HG03108 (cell line): ENCODE measurements at regions not wholly inside any gene's neighbourhood (a gene's known extent, or its start where the extent isn't known, plus 50 kb on each side); places are given as distances from the start of the nearest gene placed in this dataset.
"Not testable (repeated sequence)": the region's sequence is repeated elsewhere in the genome, so short reads cannot be mapped to it uniquely, and the experiment has no call there.

Experiments used
- ATAC-seq: cut with Tn5 transposase; IDR thresholded peaks from one replicate; pipeline ENCODE4 v1.9.1; 2021; ENCODE audit warnings: moderate library complexity; ENCODE audit not compliant: unreplicated experiment

DNA sequence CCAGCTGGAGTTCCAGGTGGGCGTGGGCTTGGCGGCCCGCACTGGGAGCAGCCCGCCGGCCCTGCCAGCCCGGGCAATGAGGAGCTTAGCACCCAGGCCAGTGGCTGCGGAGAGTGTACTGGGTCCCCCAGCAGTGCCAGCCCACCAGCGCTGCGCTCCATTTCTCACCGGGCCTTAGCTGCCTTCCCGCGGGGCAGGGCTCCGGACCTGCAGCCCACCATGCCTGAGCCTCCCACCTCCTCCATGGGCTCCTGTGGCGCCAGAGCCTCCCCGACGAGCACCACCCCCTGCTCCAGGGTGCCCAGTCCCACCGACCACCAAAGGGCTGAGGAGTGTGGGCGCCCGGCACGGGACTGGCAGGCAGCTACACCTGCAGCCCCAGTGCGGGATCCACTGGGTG is 1075.3 kb downstream of the SI start:
- ATAC-seq, result not testable (repeated sequence)

DNA sequence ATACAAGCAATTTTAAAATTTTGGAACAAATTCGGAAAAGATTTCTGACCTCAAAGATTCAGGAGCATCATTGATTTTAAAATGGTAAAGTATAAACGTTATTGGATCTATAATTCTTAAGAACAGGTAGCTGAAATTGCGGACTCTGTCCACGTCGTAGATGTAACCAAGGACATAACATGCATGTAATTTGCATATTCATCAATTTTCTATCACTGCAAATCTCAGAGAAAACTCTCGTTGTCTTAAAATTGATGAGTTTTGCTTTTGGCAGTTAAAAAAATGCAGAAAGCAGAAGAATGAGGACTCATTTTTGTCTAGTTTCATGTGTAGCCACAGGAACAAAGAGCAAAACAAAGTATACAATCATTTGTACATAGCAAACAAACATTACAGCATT is 1094.4 kb downstream of the SI start:
- no peak for ATAC-seq

DNA sequence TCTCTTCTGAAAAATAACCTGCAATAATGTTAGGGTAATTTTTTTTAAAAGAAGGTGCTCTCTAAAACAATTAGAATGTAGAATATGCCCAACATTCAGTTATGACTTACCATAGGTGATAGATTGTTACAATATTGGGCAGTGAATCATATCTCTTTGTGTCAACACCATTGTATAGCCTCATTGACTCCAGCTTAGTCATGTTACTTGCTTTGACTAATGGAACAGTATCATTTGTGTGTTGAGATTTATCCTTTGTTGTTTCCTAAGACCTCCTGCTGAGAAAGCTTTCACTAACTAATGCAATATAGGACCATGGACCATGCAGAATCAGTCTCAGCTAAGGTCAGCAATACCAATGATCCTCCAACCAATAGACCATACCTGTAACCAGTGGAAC is 1106.4 kb downstream of the SI start:
- ATAC-seq, result no peak

DNA sequence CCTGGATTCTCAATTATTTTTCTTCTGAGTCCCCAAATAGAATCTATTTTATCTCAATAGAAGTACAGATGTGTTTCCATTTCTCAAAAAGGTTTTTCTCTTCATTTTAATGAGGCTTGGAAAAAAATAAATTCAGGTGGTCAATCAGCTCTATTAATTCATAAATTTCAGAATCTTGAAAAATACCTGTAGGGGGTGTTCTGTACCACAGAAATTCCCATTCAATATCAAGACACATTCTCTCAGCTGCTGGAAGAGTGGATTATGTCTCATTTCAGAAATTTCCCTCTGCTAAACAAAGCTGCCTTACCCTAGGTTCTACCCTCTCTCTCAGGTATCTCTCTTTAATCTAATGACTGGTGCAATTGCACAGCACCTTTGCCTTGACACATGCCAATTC is 1121.2 kb downstream of the SI start:
- ATAC-seq, result no peak

DNA sequence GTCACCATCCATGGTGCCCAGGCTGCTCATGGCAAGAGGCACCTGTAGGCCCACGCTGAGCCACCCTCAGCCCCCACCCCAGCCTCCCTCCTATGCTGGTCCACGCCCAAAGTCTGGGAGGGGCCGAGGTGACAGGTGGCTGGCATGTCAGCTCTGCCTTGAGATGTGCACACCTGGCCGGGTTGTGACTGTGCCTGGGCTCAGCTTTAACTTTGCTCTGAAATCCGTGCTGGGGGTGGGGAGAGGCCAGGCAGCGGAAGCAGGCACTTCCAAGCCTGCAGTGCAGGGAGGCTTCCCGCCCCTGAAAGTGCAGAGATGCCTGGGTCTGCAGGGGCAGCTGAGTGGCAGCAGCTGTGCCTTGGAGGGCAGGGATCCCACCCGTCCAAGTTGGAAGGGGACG is 1124.8 kb downstream of the SI start:
- no peak for ATAC-seq

DNA sequence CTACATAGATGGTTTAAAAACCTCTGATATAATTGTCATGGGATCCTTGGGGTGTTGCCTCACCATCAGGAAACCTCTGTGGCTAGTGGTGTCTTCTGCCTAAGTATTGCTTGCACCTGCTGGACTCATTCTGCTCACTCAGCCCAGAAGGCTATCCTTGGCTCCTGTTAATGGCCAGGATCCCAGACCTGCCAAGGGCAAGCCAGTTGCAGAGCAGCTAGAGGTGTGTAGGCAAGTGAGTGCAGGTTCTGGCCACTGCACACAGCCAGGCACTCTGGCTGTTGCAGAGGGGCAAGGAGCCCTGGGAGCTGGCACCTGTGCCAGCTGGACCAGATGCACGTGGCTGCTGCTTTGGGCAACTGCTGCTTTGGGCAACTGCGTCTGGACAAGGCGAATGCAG is 1125.8 kb downstream of the SI start:
- no peak for ATAC-seq

DNA sequence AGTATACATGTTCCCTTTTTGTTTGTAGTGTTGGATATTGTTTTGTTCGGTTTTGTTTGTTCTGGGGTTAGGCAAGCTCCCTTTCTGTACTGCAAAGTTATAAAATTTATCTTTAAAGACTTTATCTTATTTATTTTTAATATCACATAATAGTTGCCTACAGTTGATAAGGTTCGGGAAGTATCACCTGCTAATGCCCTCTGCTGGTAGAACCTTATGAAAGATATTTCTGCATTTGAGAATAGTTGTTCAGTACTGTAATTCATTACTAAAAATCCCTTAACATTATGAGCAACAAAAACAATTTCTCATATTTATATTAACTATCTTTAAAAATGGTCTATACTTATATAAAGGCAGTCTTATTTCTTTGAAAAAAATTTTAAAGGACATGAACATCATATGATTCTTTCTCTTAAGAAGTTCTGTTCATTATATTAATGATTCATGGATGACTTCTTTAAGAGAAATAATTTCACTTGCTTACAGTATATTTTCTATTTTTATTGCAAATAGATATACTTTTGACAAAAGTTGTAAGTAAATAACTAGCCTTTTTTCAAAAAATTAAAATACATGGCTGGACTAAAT is 1126.8 kb downstream of the SI start:
- ATAC-seq, result no peak

DNA sequence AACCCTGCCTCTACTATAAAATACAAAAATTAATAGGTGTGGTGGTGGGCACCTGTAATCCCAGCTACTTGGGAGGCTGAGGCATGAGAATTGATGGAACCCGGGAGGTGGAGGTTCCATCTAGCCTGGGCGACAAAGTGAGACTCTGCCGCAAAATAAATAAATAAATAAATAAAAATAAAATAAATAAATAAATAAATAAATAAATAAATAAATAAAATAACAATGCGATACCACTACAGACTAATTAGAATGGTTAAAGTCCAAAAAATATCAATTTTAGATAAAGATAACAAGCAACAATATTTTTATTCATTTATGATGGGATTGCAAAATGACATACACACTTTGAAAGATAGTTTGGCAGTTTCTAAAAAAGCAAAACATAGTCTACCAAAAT is 1131.5 kb downstream of the SI start:
- ATAC-seq, result no peak

DNA sequence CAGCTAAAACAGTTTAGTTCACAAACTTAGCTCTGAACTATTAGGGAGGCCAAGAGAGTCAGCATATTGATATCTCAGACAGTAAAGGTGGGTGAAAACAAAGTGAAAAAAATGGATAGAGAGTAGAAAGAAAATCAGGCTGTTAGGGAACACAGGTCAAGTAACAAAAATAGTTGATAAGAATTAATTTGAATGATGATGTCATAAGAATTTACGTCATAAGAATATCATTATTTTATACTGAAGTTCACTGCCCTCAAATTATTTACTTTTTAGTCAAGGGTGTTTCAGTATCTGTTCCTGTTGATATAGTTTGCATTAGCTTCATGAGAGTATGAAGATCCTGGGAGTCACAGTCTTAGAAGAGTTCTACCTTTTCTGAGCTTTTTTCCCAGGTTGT is 1134.6 kb downstream of the SI start:
- no peak for ATAC-seq

DNA sequence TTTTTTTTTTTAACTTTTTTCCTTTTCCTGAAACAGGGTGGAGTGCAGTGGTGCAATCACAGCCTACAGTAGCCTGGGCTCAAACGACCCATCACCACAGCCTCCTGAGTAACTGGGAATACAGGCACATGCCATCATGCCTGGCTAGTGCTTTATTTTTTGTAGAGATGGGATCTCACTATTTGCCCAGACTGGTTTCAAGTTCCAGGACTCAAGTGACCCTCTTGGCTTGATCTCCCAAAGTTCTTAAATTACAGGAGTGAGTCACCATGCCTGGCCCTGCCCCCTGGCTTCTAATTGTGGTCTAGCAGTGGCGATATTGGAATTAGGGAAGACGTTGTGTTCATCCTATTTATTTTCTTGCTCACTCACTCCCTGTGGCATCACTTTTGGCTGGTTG is 1138.4 kb downstream of the SI start:
- ATAC-seq, result no peak

DNA sequence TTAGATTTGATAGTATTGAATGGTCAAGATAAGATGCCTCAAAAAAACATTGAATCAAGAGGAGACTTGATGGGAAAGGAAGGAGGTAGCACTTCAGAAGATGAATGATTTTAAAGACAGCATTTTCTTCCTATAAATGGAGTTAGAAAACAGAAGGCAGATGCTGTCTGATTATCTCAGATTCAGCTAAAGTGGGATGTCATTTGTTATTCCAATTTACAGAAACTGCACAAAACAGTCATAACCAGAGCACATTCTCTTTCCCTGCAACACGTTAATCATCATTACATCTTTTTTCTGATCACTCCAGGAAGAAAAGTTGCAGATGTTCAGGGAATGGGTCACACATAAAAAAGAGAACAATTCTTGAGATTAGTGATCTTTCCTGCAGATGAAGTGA is 1141.8 kb downstream of the SI start:
- ATAC-seq, result no peak

DNA sequence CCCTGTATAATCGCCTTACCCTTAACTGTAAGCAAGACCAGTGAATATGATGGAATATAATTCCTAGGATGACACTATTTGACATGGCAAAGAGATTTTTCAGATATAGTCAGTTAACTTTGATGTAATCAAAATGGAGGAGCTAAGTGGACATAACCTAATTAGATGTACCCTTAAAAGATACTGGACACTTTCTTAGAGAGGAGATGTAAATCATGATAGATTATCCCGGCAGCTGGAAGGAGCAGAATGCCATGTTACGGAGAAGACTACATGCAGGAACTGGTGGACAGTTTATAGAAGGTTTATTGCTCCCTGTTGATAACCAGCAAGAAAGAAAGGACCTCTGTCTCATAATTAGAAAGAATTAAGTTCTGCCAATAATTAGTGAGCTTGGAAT is 1142.9 kb downstream of the SI start:
- ATAC-seq, result no peak

DNA sequence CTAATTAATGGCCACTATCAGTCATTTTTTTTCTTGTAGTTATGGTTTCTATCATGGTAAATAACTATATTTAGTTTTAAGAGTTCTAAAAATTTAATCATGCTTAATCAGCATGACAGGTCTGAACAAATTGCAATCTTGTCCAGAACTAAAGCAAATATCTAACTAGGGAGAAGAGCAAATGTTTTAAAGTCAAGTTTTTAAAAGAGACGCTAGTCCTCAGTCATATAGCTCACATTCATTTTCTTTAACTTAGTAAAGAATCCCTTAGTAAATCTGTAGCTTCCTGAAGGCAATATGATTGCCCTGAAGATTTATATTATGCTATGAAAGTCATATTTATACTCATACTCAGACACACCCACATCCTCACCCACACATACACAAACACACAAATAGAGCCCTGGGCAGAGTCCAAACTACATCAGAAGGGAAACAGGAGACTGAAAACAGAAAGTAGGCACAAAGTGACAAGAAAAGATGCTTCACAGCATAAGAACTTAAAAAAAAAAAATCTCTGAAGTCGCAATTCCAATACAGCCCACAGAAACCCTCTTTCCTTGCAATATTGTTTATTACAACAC is 1149.1 kb downstream of the SI start:
- no peak for ATAC-seq

DNA sequence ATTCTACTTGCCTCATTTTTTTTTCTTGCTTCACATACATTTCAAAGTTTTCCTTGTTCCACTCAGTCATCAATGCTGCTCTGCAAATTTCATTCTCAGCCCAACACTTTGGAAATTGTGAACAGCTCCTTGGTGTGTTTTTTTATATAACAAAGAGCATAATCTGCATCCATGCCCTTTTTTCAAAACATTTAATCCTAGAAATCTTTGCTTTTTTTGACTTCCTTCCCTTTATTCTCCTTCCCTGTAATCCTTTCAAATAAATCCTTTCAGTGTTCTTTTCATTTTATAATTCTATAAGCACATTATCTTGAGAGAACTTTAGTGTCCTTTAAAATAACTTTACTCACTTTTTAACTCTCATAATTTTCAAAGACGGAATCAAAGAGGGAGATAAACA is 1150.8 kb downstream of the SI start:
- no peak for ATAC-seq

DNA sequence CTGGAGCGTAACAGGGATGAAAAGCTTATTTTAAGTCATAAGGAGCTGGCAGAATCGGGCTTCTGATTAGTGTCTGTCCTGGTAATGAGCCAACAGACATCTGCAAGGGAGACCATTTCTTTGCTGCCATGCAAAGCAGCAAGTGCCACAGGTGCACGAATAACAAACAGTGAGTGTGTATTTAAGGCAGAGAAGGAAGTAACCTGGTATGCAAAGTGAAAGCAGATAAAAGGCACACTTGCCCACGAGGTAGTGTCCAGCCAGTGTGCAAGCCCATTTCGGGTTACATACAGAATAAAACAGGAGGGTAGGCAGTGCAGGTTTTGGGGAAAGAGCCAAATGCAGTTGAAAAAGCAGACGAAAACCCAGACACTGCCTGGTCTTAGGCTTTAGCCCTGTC is 1153.7 kb downstream of the SI start:
- ATAC-seq, result no peak

DNA sequence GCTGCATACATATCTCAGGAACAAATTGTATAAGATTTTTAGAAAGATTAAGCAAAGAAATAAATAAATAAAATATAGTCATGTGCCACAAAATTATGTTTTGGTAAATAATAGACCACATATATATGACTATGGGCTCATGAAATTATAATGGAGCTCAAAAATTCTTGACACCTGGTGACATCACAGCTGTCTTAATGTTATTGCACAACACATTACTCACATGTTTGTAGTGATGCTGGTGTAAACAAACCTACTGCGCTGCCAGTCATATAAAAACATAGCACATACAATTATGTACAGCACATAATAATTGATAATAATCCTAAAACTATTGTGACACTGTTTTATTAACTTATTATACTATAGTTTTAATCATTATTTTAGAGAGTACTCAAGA is 1159.1 kb downstream of the SI start:
- ATAC-seq, result no peak

DNA sequence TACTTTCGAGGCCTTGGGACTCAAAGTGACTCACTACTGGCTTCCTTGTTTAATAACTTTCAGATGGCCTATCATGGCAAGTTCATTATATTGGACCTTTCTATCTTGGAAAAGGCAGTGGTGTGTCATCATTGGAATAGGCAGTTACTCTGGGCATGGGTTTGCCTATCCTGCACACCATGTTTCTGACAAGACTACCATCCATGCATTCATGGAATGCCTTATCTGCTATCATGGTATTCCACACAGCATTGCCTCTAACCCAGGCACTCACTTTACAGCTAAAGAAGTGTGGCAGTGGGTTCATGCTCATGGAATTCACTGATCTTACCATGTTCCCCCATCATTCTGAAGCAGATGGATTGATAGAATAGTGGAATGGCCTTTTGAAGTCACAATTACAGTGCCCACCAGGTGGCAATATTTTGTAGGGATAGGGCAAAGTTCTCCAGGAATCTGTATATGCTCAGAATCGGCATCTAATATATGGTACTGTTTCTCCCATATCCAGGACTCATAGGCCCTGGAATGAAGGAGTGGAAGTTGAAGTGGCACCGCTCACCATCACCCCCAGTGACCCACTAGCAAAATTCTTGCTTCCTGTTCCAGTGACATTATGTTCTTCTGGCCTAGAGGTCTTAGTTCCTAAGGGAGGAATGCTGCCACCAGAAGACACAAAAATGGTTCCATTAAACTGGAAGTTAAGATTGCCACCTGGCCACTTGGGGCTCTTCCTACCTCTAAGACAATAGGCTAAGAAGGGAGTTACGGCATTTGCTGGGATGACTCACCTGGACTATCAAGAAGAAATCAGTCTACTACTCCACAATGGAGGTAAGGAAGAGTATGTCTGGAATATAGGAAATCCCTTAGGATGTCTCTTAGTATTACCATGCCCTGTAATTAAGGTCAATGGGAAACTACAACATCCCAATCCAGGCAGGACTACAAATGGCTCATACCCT is 1161.4 kb downstream of the SI start:
- ATAC-seq, result no peak

DNA sequence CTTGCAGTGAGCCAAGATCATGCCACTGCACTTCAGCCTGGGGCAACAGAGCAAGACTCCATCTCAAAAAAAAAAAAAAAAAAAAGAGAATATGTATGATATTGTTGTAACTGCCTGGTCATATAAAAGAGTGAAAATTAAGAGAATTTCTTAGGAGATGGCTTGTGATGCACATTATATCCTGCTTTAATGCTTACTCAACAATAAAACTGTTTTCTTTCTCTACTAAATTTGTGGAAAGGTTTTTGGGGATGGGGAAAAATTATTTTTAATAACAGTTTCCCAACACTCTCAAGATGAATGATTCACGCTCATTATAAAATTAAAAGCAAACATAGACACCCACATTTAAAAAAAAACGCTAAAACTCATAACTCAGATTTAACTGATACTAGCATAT is 1163.0 kb downstream of the SI start:
- no peak for ATAC-seq

DNA sequence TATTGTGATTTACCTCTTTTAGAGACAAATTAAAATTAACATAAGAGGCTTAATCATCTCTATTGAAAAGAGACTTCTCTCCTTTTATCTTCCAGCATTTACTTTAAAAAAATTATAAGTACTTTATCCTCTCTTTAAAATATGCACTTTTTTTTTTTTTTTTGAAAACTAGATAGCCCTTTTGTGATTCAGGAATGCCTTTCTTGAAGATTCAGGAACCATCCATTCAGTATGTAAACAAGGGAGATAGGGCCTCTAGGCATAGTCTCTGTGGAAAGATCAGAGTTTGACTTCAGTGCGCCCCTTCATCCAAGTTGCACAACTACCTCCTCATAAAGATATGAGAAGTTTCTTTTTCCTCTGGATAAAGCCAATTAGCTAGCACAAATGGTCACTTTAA is 1163.7 kb downstream of the SI start:
- no peak for ATAC-seq

DNA sequence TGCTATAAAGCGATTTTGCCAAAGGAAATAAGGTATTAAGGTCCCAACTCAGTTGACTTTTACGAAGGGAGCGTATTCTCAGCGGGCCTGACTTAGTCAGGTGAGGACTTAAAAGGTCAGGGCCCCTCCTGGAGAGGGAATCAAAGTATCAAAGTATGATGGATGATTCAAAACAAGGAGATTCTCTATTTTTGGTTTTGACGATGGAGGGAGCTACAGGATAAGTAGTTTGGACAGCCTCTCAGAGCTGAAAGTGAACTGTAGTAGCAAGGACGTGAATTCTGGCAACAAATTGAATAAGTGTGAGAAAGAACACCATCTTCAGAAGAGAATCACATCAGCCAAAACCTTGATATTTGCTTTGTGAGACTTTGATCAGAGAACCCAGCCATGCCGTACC is 1186.5 kb downstream of the SI start:
- no peak for ATAC-seq

DNA sequence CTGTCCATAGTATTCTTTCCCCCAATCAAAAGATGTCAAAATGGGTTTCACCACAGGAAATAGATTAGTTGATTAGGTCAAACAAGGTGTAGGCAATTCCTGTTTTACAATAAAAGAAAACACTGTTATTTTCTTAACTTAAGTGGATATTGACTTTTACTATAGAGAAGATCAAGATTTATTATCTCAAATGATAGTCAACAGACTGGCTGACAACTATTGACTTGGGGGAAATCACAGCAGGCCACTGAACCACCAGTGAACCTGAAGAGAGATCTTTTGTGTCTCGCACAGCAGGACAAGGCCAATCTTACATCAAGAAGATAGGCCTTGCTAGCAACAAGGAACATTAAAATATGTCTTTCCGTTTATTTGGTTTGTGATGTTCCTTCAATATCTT is 1187.6 kb downstream of the SI start:
- ATAC-seq, result no peak

DNA sequence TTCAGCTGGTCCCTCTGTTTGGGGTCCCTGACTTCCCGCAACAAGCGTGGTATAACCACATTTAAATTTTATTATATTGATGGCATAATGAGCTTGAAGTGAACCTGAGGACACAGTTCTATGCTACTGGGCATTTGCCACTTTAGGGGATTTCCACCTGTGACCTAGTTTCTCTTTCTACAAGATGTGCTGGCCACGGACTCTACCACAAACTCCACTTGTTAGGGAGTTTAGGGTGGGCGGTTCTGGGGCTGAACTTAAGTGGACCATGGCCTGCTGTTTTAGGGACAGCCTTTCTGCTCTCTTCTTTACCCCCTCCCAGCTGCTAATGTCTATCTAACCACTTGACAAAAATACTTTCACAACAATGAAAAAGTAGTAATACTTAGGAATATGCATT is 1199.1 kb downstream of the SI start:
- ATAC-seq, result no peak
